Osteocyte (in vitro differentiated cells): ENCODE measurements at regions not wholly inside any gene's neighbourhood (a gene's known extent, or its start where the extent isn't known, plus 50 kb on each side); places are given as distances from the start of the nearest gene placed in this dataset.

Experiments
- DNase-seq: peaks from one replicate; pipeline ENCODE4 v3.0.0; 2021; ENCODE audit warnings: mixed read lengths; ENCODE audit not compliant: unreplicated experiment; ENCODE audit errors: extremely low spot score
- H3K27ac Mint-ChIP-seq: one replicate; pipeline ENCODE4 v1.8.0; 2021; ENCODE audit warnings: mild to moderate bottlenecking, mixed read lengths; ENCODE audit not compliant: unreplicated experiment
- H3K27me3 Mint-ChIP-seq: one replicate; pipeline ENCODE4 v1.8.0; 2021; ENCODE audit warnings: mixed read lengths; ENCODE audit not compliant: unreplicated experiment
- H3K36me3 Mint-ChIP-seq: one replicate; pipeline ENCODE4 v1.8.0; 2021; ENCODE audit warnings: mixed read lengths; ENCODE audit not compliant: unreplicated experiment
- H3K4me1 Mint-ChIP-seq: one replicate; pipeline ENCODE4 v1.8.0; 2021; ENCODE audit warnings: mixed read lengths; ENCODE audit not compliant: unreplicated experiment
- H3K4me3 Mint-ChIP-seq: one replicate; pipeline ENCODE4 v1.8.0; 2021; ENCODE audit warnings: mild to moderate bottlenecking, moderate library complexity, mixed read lengths; ENCODE audit not compliant: unreplicated experiment
- H3K9me3 Mint-ChIP-seq: one replicate; pipeline ENCODE4 v1.8.0; 2021; ENCODE audit warnings: mixed read lengths; ENCODE audit not compliant: unreplicated experiment
- CTCF ChIP-seq: fragments of 200-600 bp; sonication (generic); IDR thresholded peaks from 2 replicates; pipeline ENCODE4 v1.5.0; 2021; ENCODE audit warnings: antibody characterized with exemption, mild to moderate bottlenecking, moderate library complexity

- no peak overlapping the region for H3K4me3 Mint-ChIP-seq
- DNase-seq: no peak
- H3K27me3 Mint-ChIP-seq: peaks cover 11% of the 10 kb centered on the region
- H3K4me1 Mint-ChIP-seq: no peaks in the 10 kb centered on the region
- no peaks in the 10 kb centered on the region for H3K36me3 Mint-ChIP-seq
- H3K9me3 Mint-ChIP-seq: no peaks in the 10 kb centered on the region
- no peak overlapping the region for H3K27ac Mint-ChIP-seq
- no peak for TF ChIP-seq CTCF
These were observed 605.5 kb upstream of the SALL1 start for GRCh38 chr16:51756447-51757123.

GRCh38 chr16:51755577-51756355 lies 604.7 kb upstream of the SALL1 start:
- no peak for DNase-seq
- Mint-ChIP-seq H3K27me3 (peaks cover 10% of the 10 kb centered on the region), H3K4me1 (no peaks in the 10 kb centered on the region), H3K36me3 (no peaks in the 10 kb centered on the region), H3K4me3 (no peak overlapping the region), H3K9me3 (no peaks in the 10 kb centered on the region), H3K27ac (no peak overlapping the region)
- no peak for TF ChIP-seq CTCF

GRCh38 chr16:51755039-51755501 lies 604.0 kb upstream of the SALL1 start:
- H3K27me3 Mint-ChIP-seq: peaks cover 8% of the 10 kb centered on the region
- DNase-seq: no peak

GRCh38 chr16:51753467-51754127 lies 602.5 kb upstream of the SALL1 start:
- Mint-ChIP-seq H3K27ac (no peak overlapping the region), H3K4me3 (no peak overlapping the region), H3K4me1 (no peaks in the 10 kb centered on the region), H3K27me3 (peaks cover 3% of the 10 kb centered on the region), H3K36me3 (no peaks in the 10 kb centered on the region), H3K9me3 (no peaks in the 10 kb centered on the region)
- no peak for DNase-seq
- no peak for TF ChIP-seq CTCF

More at GRCh38 chr16:51755039-51755501, 604.0 kb upstream of the SALL1 start:
- Mint-ChIP-seq H3K4me1 (no peaks in the 10 kb centered on the region), H3K4me3 (no peak overlapping the region), H3K27ac (no peak overlapping the region), H3K9me3 (no peaks in the 10 kb centered on the region), H3K36me3 (no peaks in the 10 kb centered on the region)
- no peak for TF ChIP-seq CTCF
